ENCODE measurements at regions not wholly inside any gene's neighbourhood (a gene's known extent, or its start where the extent isn't known, plus 50 kb on each side); places are given as distances from the start of the nearest gene placed in this dataset.

DNA sequence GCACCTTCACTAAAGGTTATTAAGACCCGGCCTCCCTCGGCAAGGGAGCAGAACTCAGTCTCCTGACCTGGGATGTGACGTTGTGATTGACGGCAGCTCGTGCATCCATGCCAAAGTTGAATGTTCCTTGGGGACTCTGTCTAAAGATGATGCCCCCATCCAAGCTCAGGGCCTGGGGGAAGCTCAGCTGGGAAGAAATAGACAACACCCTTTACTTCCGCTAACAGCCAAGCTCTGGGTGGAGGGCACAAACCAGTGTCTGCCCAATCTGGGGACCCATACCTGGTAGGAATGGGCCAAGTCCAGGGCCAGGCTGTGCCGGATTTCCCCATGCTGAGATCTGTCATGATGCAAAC is 95.4 kb downstream of the RMI2 start:
- no peaks in the 10 kb centered on the region for H3K4me1 ChIP-seq
- peaks cover 0 to 15% (median 7%) of the 10 kb centered on the region in 4 donors for H3K9me3 ChIP-seq
- WGBS, 2 donors, result 98 to 100% methylated on average over 2 to 6 of the region's 7 CpGs
- no peak overlapping the region for H3K4me3 ChIP-seq
- DNase-seq, result no peak
- H3K36me3 ChIP-seq, result no peaks in the 10 kb centered on the region
- no peaks in the 10 kb centered on the region for H3K27me3 ChIP-seq
- TF ChIP-seq, protein P1, sequence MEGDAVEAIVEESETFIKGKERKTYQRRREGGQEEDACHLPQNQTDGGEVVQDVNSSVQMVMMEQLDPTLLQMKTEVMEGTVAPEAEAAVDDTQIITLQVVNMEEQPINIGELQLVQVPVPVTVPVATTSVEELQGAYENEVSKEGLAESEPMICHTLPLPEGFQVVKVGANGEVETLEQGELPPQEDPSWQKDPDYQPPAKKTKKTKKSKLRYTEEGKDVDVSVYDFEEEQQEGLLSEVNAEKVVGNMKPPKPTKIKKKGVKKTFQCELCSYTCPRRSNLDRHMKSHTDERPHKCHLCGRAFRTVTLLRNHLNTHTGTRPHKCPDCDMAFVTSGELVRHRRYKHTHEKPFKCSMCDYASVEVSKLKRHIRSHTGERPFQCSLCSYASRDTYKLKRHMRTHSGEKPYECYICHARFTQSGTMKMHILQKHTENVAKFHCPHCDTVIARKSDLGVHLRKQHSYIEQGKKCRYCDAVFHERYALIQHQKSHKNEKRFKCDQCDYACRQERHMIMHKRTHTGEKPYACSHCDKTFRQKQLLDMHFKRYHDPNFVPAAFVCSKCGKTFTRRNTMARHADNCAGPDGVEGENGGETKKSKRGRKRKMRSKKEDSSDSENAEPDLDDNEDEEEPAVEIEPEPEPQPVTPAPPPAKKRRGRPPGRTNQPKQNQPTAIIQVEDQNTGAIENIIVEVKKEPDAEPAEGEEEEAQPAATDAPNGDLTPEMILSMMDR (IDR thresholded peaks at IDR 0.05), result no peak
- TF ChIP-seq POLR2A (IDR thresholded peaks at IDR 0.05) (no peak), EP300 (IDR thresholded peaks at IDR 0.05) (no peak), POLR2AphosphoS5 (IDR thresholded peaks at IDR 0.05) (no peak)
- ATAC-seq (ENCODE audit: low FRiP score in 2 of 2), result no peak
- H3K27ac ChIP-seq, result no peak overlapping the region

DNA sequence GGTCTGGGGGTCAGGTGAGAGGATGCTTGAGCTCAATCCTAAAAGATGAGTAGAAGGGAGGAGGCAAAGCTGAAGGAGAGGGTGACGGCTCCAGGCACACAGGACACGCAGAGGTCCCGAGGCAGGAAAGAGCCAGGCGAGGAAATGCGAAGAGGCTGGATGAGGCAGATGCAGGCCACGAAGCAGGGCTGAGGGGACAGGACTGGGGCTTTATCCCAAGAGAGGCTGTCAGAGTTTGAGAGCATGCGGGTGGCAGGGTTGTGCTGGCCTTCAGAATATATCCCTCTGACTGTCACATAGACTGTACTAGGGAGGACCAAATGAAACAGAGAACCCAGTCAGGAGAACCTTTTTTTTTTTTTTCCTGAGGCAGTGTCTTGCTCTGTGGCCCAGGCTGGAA is 100.2 kb downstream of the RMI2 start:
- 76 to 85% methylated on average over 7 of the region's 7 CpGs for WGBS, 2 donors
- Histone ChIP-seq H3K27me3 (no peaks in the 10 kb centered on the region), H3K4me1 (no peaks in the 10 kb centered on the region), H3K27ac (no peak overlapping the region), H3K9me3 (peaks cover 0 to 9% (median under 1%) of the 10 kb centered on the region in 4 donors), H3K4me3 (no peak overlapping the region), H3K36me3 (no peaks in the 10 kb centered on the region)
- ATAC-seq (ENCODE audit: low FRiP score in 2 of 2), result no peak
- TF ChIP-seq POLR2A (IDR thresholded peaks at IDR 0.05) (no peak), POLR2AphosphoS5 (IDR thresholded peaks at IDR 0.05) (no peak), EP300 (IDR thresholded peaks at IDR 0.05) (no peak)
- TF ChIP-seq, protein P1 (IDR thresholded peaks at IDR 0.05), result no peak
- DNase-seq, result no peak

DNA sequence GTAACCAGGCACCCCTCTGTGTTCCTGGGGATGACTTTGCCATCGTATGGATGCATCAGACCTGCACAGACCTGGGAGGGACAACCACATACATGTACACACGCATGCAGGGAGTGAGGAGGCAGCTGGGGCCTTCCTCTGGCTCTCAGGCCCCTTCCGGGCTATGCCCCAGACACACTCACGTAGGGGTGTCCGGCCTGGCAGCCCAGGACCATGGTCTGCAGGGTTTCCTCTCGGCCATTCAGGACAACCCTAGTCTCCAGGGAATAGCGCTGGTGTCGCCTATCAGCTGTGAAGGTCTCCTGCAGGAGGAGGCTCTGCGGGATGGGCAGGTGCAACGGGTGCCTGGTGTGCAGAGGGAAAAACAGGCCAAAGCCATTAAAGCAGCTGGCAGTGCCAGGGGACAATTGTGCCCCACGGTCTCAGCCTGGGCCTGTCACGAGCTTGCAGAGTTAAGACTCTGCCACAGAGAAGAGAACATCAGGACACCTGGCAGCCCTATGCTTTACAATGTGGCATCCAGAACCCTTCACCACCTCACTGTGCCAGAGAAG is 101.4 kb downstream of the RMI2 start:
- H3K9me3 ChIP-seq, result no peaks in the 10 kb centered on the region
- no peak overlapping the region for H3K4me3 ChIP-seq
- no peak for TF ChIP-seq POLR2AphosphoS5 (IDR thresholded peaks at IDR 0.05)
- no peak for TF ChIP-seq POLR2A (IDR thresholded peaks at IDR 0.05)
- no peak for TF ChIP-seq EP300 (IDR thresholded peaks at IDR 0.05)
- TF ChIP-seq, protein P1 (IDR thresholded peaks at IDR 0.05), result no peak
- DNase-seq (peak in 1 of 2 donors; percentile 40), ATAC-seq (ENCODE audit: low FRiP score in 2 of 2) (no peak)
- H3K27ac ChIP-seq, result no peak overlapping the region
- no peaks in the 10 kb centered on the region for H3K27me3 ChIP-seq
- 85 to 93% methylated on average over 2 to 12 of the region's 12 CpGs for WGBS, 2 donors
- H3K36me3 ChIP-seq, result no peaks in the 10 kb centered on the region
- H3K4me1 ChIP-seq, result no peaks in the 10 kb centered on the region

DNA sequence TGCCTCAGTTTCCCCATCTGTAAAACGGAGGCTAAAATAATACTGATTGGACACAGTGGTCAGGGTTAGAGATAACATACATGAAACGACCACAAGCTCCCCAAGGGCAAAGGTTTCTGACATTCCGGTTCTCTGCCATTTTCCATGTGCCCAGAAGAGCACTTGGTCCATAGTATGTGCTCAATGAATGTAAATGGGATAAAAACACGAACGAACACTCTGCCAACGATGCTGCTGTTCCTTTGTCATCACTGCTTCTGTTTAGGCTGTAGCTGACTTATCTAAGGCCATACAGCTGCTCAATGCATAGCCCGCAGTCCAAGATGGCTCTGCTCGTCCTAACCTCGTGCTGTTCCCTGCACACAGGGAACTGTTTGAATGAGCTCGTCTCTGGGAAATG is 102.0 kb downstream of the RMI2 start:
- Histone ChIP-seq H3K4me3 (no peak overlapping the region), H3K4me1 (no peaks in the 10 kb centered on the region), H3K9me3 (no peaks in the 10 kb centered on the region), H3K27ac (no peak overlapping the region), H3K36me3 (no peaks in the 10 kb centered on the region), H3K27me3 (no peaks in the 10 kb centered on the region)
- 84 to 90% methylated on average over 9 to 10 of the region's 10 CpGs for WGBS, 2 donors
- no peak for ATAC-seq (ENCODE audit: low FRiP score in 2 of 2)
- TF ChIP-seq POLR2AphosphoS5 (IDR thresholded peaks at IDR 0.05), result no peak
- TF ChIP-seq, protein P1 (IDR thresholded peaks at IDR 0.05), result no peak
- no peak for TF ChIP-seq EP300 (IDR thresholded peaks at IDR 0.05)
- no peak for TF ChIP-seq POLR2A (IDR thresholded peaks at IDR 0.05)
- no peak for DNase-seq

DNA sequence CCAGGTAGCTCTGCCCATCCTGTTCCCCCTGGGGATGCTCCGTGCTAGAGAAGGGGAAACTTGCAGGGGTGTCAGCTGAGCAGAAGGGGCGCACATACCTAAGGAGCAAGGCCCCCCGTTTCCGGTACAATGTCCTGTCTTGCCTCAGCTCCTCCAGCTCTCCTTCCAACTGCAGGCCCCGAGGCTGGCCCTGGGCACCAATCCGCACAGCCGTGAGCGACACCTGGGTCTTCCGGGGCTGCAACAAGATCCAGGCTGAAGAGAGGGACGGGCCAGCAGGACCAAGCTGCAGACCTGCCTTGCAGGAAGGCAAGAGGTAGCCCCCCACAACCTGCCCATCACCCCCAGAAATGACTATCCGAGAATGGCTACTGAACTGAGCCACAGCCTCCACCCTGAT is 102.6 kb downstream of the RMI2 start:
- no peak overlapping the region for H3K27ac ChIP-seq
- no peaks in the 10 kb centered on the region for H3K36me3 ChIP-seq
- H3K4me3 ChIP-seq, result no peak overlapping the region
- TF ChIP-seq POLR2AphosphoS5 (IDR thresholded peaks at IDR 0.05) (no peak), POLR2A (IDR thresholded peaks at IDR 0.05) (no peak), EP300 (IDR thresholded peaks at IDR 0.05) (no peak)
- TF ChIP-seq, protein P1 (IDR thresholded peaks at IDR 0.05), result no peak
- H3K9me3 ChIP-seq, result no peaks in the 10 kb centered on the region
- 78% methylated on average over 11 of the region's 11 CpGs; no CpG with 5 or more reads in 1 of the 2 donors for WGBS, 2 donors
- DNase-seq, result peak in 1 of 2 donors; percentile 28
- no peaks in the 10 kb centered on the region for H3K4me1 ChIP-seq
- H3K27me3 ChIP-seq, result no peaks in the 10 kb centered on the region
- ATAC-seq (ENCODE audit: low FRiP score in 2 of 2), result no peak
